ENCODE measurements at regions not wholly inside any gene's neighbourhood (a gene's known extent, or its start where the extent isn't known, plus 50 kb on each side); places are given as distances from the start of the nearest gene placed in this dataset.

- no peaks in the 10 kb centered on the region for H3K4me1 ChIP-seq
- no peaks in the 10 kb centered on the region for H3K36me3 ChIP-seq
- H3K4me3 ChIP-seq: no peak overlapping the region
- WGBS, 2 donors: 39 to 50% methylated on average over 3 of the region's 3 CpGs
- intact Hi-C loops (cut with DNase I): no loop called here
- no peak overlapping the region for H3K27ac ChIP-seq
- DNase-seq: no peak
- no peaks in the 10 kb centered on the region for H3K9me3 ChIP-seq
- peaks cover 0 to 8% (median 2%) of the 10 kb centered on the region in 4 donors for H3K27me3 ChIP-seq
- FAIRE-seq: no peak
- ATAC-seq: no peak
- no peak for TF ChIP-seq CTCF (IDR thresholded peaks at IDR 0.05)
These were observed 650.9 kb downstream of the GATA3 start for GRCh38 chr10:8705415-8705814.

- WGBS, 2 donors: 21 to 38% methylated on average over 4 of the region's 4 CpGs
- H3K9me3 ChIP-seq: no peaks in the 10 kb centered on the region
- FAIRE-seq (no peak), ATAC-seq (peak in 2 of 4 donors; percentile 41 to 64), DNase-seq (no peak)
- TF ChIP-seq CTCF (IDR thresholded peaks at IDR 0.05): no peak
- H3K36me3 ChIP-seq: no peaks in the 10 kb centered on the region
- intact Hi-C loops (cut with DNase I): no loop called here
- no peaks in the 10 kb centered on the region for H3K4me1 ChIP-seq
- no peak overlapping the region for H3K4me3 ChIP-seq
- peaks cover 0 to 12% (median 0%) of the 10 kb centered on the region in 4 donors for H3K27me3 ChIP-seq
- no peak overlapping the region for H3K27ac ChIP-seq
These were observed 658.2 kb downstream of the GATA3 start for GRCh38 chr10:8712656-8713055.

- Histone ChIP-seq H3K4me1 (no peaks in the 10 kb centered on the region), H3K27ac (no peak overlapping the region), H3K27me3 (no peaks in the 10 kb centered on the region), H3K4me3 (no peak overlapping the region), H3K9me3 (no peaks in the 10 kb centered on the region), H3K36me3 (no peaks in the 10 kb centered on the region)
- TF ChIP-seq CTCF (IDR thresholded peaks at IDR 0.05): no peak
- ATAC-seq (no peak), DNase-seq (no peak), FAIRE-seq (no peak)
- intact Hi-C loops (cut with DNase I): no loop called here
- 67 to 68% methylated on average over 4 of the region's 4 CpGs for WGBS, 2 donors
These were observed 665.5 kb downstream of the GATA3 start for GRCh38 chr10:8719971-8720370.

- H3K27ac ChIP-seq: no peak overlapping the region
- H3K36me3 ChIP-seq: no peaks in the 10 kb centered on the region
- no peaks in the 10 kb centered on the region for H3K27me3 ChIP-seq
- no peaks in the 10 kb centered on the region for H3K4me1 ChIP-seq
- intact Hi-C loops (cut with DNase I): no loop called here
- ATAC-seq (no peak), FAIRE-seq (no peak), DNase-seq (no peak)
- WGBS, 2 donors: 44 to 80% methylated on average over 3 of the region's 3 CpGs
- H3K9me3 ChIP-seq: no peaks in the 10 kb centered on the region
- TF ChIP-seq CTCF (IDR thresholded peaks at IDR 0.05): no peak
- no peak overlapping the region for H3K4me3 ChIP-seq
These were observed 667.2 kb downstream of the GATA3 start for GRCh38 chr10:8721650-8722049.

- DNase-seq: no peak
- FAIRE-seq: no peak
- 51 to 67% methylated on average over 4 of the region's 4 CpGs for WGBS, 2 donors
- ATAC-seq: no peak
- Histone ChIP-seq H3K27me3 (no peaks in the 10 kb centered on the region), H3K4me3 (no peak overlapping the region), H3K27ac (no peak overlapping the region), H3K4me1 (no peaks in the 10 kb centered on the region), H3K9me3 (no peaks in the 10 kb centered on the region), H3K36me3 (no peaks in the 10 kb centered on the region)
- intact Hi-C loops (cut with DNase I): no loop called here
- no peak for TF ChIP-seq CTCF (IDR thresholded peaks at IDR 0.05)
These were observed 668.3 kb downstream of the GATA3 start for GRCh38 chr10:8722835-8723234.
